Hepatocyte (in vitro differentiated cells): ENCODE measurements at regions not wholly inside any gene's neighbourhood (a gene's known extent, or its start where the extent isn't known, plus 50 kb on each side); places are given as distances from the start of the nearest gene placed in this dataset.

Experiments used
- EZH2 ChIP-seq: fragments of 200-600 bp; sonication (generic); IDR thresholded peaks from 2 replicates; pipeline ENCODE4 v1.6.1; 2016; ENCODE audit warnings: antibody characterized with exemption, mild to moderate bottlenecking, borderline replicate concordance
- EZH2phosphoT487 ChIP-seq: fragments of 200-600 bp; sonication (generic); IDR thresholded peaks from one replicate; pipeline ENCODE4 v1.6.1; 2018; ENCODE audit warnings: antibody characterized with exemption, mild to moderate bottlenecking, low read depth, moderate library complexity; ENCODE audit not compliant: unreplicated experiment, severe bottlenecking
- TF ChIP-seq, protein P1 (sequence below): fragments of 200-600 bp; sonication (generic); IDR thresholded peaks from 2 replicates; pipeline ENCODE4 v1.5.1; 2016; ENCODE audit warnings: antibody characterized with exemption, mild to moderate bottlenecking; ENCODE audit not compliant: poor library complexity

DNA sequence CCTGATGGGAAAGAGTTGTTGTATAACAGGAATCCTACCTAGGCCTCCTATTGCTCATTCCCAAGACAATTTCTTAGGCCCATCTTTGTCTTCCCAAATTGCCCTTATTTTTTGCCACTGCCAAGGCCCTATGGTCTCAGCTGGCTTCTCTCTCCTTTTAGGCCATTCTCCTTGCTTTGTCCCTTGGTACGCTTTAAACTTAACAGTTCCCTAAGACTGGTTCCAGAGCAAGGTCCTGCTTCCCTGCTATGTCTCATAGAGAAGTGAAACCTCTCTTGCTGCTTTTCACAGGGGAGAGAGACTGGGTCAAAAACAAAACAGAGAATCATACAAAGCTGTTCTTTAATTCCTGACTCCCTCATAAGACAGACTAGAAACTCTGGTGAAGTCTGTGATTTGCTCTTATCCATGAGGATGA lies 77.1 kb downstream of the XCL2 start:
- TF ChIP-seq, protein P1, sequence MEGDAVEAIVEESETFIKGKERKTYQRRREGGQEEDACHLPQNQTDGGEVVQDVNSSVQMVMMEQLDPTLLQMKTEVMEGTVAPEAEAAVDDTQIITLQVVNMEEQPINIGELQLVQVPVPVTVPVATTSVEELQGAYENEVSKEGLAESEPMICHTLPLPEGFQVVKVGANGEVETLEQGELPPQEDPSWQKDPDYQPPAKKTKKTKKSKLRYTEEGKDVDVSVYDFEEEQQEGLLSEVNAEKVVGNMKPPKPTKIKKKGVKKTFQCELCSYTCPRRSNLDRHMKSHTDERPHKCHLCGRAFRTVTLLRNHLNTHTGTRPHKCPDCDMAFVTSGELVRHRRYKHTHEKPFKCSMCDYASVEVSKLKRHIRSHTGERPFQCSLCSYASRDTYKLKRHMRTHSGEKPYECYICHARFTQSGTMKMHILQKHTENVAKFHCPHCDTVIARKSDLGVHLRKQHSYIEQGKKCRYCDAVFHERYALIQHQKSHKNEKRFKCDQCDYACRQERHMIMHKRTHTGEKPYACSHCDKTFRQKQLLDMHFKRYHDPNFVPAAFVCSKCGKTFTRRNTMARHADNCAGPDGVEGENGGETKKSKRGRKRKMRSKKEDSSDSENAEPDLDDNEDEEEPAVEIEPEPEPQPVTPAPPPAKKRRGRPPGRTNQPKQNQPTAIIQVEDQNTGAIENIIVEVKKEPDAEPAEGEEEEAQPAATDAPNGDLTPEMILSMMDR, result no peak
- TF ChIP-seq EZH2 (no peak), EZH2phosphoT487 (no peak)
